HFFc6 (cell line): ENCODE measurements at regions not wholly inside any gene's neighbourhood (a gene's known extent, or its start where the extent isn't known, plus 50 kb on each side); places are given as distances from the start of the nearest gene placed in this dataset.

Source experiments
- DNase-seq: peaks from one replicate; pipeline ENCODE4 v3.0.0-alpha.2; 2018
- H3K27ac Mint-ChIP-seq: 2 replicates; pipeline ENCODE4 v1.8.0; 2020; ENCODE audit warnings: mild to moderate bottlenecking, mixed read lengths
- H3K27me3 Mint-ChIP-seq: 2 replicates; pipeline ENCODE4 v1.8.0; 2021; ENCODE audit warnings: mild to moderate bottlenecking, moderate library complexity, mixed read lengths; ENCODE audit not compliant: insufficient read depth
- H3K36me3 Mint-ChIP-seq: 2 replicates; pipeline ENCODE4 v1.8.0; 2021; ENCODE audit warnings: low read depth, mixed read lengths
- H3K4me1 Mint-ChIP-seq: 2 replicates; pipeline ENCODE4 v1.8.0; 2020; ENCODE audit warnings: low read depth, mixed read lengths
- H3K4me3 Mint-ChIP-seq: 2 replicates; pipeline ENCODE4 v1.8.0; 2020; ENCODE audit warnings: mild to moderate bottlenecking, moderate library complexity, mixed read lengths
- H3K9me3 Mint-ChIP-seq: 2 replicates; pipeline ENCODE4 v1.8.0; 2020; ENCODE audit warnings: mild to moderate bottlenecking, mixed read lengths
- TF ChIP-seq, protein P1 (sequence below): fragments of 200-600 bp; sonication (generic); IDR thresholded peaks from 2 replicates; pipeline ENCODE4 v1.5.0; 2021; ENCODE audit warnings: antibody characterized with exemption, mild to moderate bottlenecking

- DNase-seq = no peak
- Mint-ChIP-seq H3K36me3 (peaks cover 9% of the 10 kb centered on the region; the same call in 1 of the 2 replicates), H3K27me3 (peaks cover 10% of the 10 kb centered on the region), H3K27ac (no peak overlapping the region), H3K9me3 (peaks cover 6% of the 10 kb centered on the region; the same call in 1 of the 2 replicates), H3K4me3 (no peak overlapping the region), H3K4me1 (peaks cover 12% of the 10 kb centered on the region; the same call in 1 of the 2 replicates)
- TF ChIP-seq, protein P1, sequence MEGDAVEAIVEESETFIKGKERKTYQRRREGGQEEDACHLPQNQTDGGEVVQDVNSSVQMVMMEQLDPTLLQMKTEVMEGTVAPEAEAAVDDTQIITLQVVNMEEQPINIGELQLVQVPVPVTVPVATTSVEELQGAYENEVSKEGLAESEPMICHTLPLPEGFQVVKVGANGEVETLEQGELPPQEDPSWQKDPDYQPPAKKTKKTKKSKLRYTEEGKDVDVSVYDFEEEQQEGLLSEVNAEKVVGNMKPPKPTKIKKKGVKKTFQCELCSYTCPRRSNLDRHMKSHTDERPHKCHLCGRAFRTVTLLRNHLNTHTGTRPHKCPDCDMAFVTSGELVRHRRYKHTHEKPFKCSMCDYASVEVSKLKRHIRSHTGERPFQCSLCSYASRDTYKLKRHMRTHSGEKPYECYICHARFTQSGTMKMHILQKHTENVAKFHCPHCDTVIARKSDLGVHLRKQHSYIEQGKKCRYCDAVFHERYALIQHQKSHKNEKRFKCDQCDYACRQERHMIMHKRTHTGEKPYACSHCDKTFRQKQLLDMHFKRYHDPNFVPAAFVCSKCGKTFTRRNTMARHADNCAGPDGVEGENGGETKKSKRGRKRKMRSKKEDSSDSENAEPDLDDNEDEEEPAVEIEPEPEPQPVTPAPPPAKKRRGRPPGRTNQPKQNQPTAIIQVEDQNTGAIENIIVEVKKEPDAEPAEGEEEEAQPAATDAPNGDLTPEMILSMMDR = no peak
These were observed 157.7 kb downstream of the LYPLAL1 start for GRCh38 chr1:219331424-219331823.

- DNase-seq = no peak
- peaks cover 10% of the 10 kb centered on the region for H3K27me3 Mint-ChIP-seq
- no peak overlapping the region for H3K27ac Mint-ChIP-seq
- peaks cover 9% of the 10 kb centered on the region; the same call in 1 of the 2 replicates for H3K36me3 Mint-ChIP-seq
- TF ChIP-seq, protein P1 = no peak
- peaks cover 6% of the 10 kb centered on the region; the same call in 1 of the 2 replicates for H3K9me3 Mint-ChIP-seq
- H3K4me3 Mint-ChIP-seq = no peak overlapping the region
- peaks cover 13% of the 10 kb centered on the region for H3K4me1 Mint-ChIP-seq
These were observed 157.0 kb downstream of the LYPLAL1 start for GRCh38 chr1:219330669-219331068.

GRCh38 chr1:219330001-219330400, 156.3 kb downstream of the LYPLAL1 start:
- TF ChIP-seq, protein P1 = no peak
- peaks cover 20% of the 10 kb centered on the region for H3K4me1 Mint-ChIP-seq
- H3K9me3 Mint-ChIP-seq = peaks cover 6% of the 10 kb centered on the region; the same call in 1 of the 2 replicates
- DNase-seq = no peak
- no peak overlapping the region for H3K4me3 Mint-ChIP-seq
- H3K27me3 Mint-ChIP-seq = peaks cover 10% of the 10 kb centered on the region
- H3K27ac Mint-ChIP-seq = no peak overlapping the region; the same call in 1 of the 2 replicates
- peaks cover 9% of the 10 kb centered on the region; the same call in 1 of the 2 replicates for H3K36me3 Mint-ChIP-seq

DNA sequence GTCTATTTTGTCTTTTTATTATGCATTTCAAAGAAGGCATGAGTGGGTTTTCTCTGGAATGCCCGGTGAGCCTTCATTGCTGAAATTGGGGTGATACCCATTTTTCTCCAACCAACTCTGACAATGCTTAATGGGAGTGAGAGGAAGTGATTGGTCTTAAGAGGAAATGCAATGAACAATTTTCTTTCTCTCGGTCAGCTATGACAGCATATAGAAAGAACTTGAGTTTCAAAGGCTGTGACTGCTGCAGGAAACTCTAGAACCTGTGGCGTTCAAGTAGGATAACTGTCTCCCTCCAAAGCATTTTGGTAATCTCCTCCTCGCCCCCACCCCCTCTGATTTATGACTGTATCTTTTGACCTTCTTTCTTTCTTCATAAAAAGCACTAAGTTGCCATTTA, 155.9 kb downstream of the LYPLAL1 start:
- peaks cover 10% of the 10 kb centered on the region for H3K27me3 Mint-ChIP-seq
- H3K9me3 Mint-ChIP-seq = peaks cover 6% of the 10 kb centered on the region; the same call in 1 of the 2 replicates
- H3K4me1 Mint-ChIP-seq = peaks cover 24% of the 10 kb centered on the region
- no peak overlapping the region; the same call in 1 of the 2 replicates for H3K27ac Mint-ChIP-seq
- TF ChIP-seq, protein P1 = no peak
- peak; percentile 48 for DNase-seq
- peaks cover 9% of the 10 kb centered on the region; the same call in 1 of the 2 replicates for H3K36me3 Mint-ChIP-seq
- H3K4me3 Mint-ChIP-seq = no peak overlapping the region

GRCh38 chr1:219326843-219327242, 153.2 kb downstream of the LYPLAL1 start:
- TF ChIP-seq, protein P1 = no peak
- Mint-ChIP-seq H3K27me3 (peaks cover 18% of the 10 kb centered on the region), H3K4me1 (peaks cover 29% of the 10 kb centered on the region), H3K27ac (no peak overlapping the region), H3K9me3 (peaks cover 6% of the 10 kb centered on the region; the same call in 1 of the 2 replicates), H3K36me3 (peaks cover 9% of the 10 kb centered on the region; the same call in 1 of the 2 replicates), H3K4me3 (no peak overlapping the region)
- no peak for DNase-seq
